Gastrocnemius medialis (tissue), 4 donors: ENCODE measurements at regions not wholly inside any gene's neighbourhood (a gene's known extent, or its start where the extent isn't known, plus 50 kb on each side); places are given as distances from the start of the nearest gene placed in this dataset.

Experiments used
- CTCF ChIP-seq, 5 experiments: fragments of 450-650 bp in 3 of 5; fragments of 200-600 bp in 2 of 5; sonication (generic) in 2 of 5; IDR thresholded peaks in 4 of 5; conservative IDR thresholded peaks in 1 of 5; 1 replicate in 4 of 5; 2 replicates in 1 of 5; pipeline ENCODE4 v1.5.1; 2016 to 2019; ENCODE audit warnings: antibody characterized with exemption in 5 of 5, mild to moderate bottlenecking in 3 of 5, moderate library complexity in 3 of 5
- POLR2A ChIP-seq, 2 donors: fragments of 450-650 bp; IDR thresholded peaks; one replicate each; pipeline ENCODE4 v1.6.1; 2017; ENCODE audit warnings: antibody characterized with exemption in 2 of 2, mild to moderate bottlenecking in 2 of 2, moderate library complexity in 2 of 2

GRCh38 chr13:67827992-67828391, 597.9 kb upstream of the PCDH9 start:
- TF ChIP-seq CTCF (IDR thresholded peaks at IDR 0.05 in 4 of 5, conservative IDR thresholded peaks at IDR 0.05 in 1 of 5) = no peak
- no peak for TF ChIP-seq POLR2A (IDR thresholded peaks at IDR 0.05)
